ENCODE measurements at regions not wholly inside any gene's neighbourhood (a gene's known extent, or its start where the extent isn't known, plus 50 kb on each side); places are given as distances from the start of the nearest gene placed in this dataset.
"Not testable (repeated sequence)": the region's sequence is repeated elsewhere in the genome, so short reads cannot be mapped to it uniquely, and the experiment has no call there.

DNA sequence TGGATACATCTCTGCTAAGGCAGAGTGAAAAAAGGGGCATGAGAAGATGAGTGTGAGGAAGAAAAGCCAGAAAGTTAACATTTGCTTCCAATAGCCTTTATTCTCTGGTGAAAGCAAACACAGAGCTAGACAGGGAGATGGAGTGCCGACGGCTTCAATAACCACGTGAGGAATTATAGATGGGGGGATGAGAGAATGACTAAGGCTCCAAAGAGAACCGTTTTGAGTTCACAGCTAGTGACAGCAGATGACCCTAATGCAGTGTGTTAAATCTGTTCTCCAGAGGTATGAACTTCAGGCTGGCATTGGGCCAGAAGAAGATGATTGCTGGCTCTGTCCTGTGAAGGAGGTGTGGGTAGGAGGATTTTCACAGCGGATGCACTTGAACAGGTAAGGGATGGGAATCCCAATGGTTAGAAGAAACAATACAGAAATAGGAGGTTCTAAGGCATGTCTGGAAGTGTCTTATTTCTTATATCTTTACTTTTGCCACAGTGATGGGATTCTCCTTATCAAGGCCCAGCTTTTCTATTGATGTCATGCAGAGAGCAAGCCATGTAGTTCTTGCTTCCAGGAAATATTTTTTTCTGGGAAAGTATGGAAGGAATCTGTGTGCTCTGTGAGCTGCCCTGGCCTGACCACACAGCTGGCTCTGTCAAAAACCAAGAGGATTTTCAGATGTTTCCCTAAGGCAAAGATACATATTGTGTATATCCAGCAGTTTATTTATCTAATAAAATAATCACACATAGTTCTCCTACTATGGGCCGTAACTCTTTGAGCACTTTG, 573.8 kb downstream of the LTN1 start:
- DNase-seq (ENCODE audit: low spot score): no peak

DNA sequence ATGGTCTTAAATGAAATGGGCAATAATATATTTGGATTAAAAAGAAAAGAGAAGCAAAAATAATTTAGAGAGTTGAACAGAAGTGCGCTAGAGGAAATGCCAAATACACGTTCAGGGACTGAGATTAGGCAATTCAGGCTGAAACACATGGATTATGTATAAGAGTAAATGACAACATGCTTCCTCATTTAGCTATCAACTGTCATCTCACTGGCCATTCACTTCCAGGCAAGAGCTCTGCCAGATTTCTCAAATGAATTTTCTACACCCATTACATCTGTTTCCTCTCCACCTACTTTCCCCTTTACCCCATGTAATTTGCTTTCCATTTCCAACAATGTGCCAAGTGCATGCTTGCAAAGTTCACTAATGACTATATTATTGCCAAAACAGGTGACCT, 582.4 kb downstream of the LTN1 start:
- no peak for DNase-seq (ENCODE audit: low spot score)

DNA sequence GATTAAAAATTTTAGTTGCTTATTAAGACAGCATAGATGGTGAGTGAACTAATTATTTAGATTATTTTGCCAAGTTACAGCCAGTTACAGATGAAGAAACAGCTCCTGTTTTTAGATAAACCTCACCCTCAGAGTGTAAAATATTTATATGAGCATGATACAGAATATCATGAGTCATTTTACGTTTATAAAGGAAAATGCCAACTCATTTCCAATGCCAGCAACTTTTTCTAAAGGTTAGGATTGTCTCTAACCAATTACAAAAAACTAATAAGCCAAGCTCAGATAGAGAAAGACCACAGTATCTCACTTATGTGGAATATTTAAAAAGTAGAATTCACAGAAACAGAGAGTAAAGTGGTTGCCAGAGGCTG, 590.1 kb downstream of the LTN1 start:
- DNase-seq (ENCODE audit: low spot score): no peak

DNA sequence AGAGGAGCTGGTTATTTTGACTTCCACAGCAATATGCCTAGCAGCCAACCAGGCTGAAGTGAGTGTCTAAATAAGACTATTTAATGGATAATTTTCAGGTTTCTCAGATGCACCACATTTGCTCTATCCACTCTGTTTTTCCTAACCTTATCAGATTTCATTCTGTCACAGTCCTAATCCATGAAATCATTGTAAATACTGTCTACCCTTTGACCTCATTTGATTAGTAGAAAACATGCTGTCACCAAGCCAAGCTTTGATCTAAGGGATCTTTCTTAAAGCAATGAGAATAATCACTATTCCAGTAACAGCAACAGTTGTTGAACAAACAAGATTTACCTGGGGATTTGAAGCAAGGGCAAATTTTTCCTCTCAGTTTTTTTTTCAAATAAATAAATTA, 595.6 kb downstream of the LTN1 start:
- no peak for DNase-seq (ENCODE audit: low spot score)

DNA sequence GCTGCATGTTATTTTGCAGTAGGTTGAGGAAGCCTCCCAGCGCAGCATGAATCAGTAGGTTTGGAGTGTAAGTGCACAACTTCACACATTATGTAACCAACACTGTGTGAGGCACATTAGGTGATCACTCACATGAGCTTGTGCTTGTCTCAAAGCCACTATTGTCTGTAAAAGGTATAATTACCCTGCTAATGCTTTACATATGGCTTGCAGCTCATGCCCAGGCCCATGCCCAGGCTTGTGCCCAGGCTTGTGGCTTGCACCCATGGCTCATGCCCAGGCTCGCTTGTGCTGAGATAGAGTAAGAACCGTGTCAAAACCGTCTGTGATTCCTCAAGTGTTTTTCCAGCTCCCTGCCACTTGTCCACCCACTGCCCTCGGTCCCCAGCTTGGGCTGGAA, 596.3 kb downstream of the LTN1 start:
- no peak for DNase-seq (ENCODE audit: low spot score)

DNA sequence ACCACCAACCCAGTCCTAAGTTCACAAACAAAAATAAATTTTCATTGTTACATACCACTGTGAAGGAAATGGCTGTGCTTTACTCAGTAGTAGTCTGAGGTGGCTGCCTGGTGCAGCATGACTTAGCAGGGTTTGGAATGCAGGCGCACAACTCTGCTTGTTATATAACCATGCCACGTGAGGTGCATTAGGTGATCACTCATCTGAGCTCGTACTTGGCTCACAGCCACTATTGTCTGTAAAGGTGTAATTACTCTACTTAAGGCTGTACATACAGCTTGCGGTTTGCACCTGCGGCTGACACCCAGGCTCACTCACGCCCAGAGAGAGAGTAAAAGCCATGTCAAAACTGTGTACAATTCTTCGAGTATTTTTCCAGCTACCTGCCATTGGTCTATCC, 599.4 kb downstream of the LTN1 start:
- DNase-seq (ENCODE audit: low spot score): no peak

DNA sequence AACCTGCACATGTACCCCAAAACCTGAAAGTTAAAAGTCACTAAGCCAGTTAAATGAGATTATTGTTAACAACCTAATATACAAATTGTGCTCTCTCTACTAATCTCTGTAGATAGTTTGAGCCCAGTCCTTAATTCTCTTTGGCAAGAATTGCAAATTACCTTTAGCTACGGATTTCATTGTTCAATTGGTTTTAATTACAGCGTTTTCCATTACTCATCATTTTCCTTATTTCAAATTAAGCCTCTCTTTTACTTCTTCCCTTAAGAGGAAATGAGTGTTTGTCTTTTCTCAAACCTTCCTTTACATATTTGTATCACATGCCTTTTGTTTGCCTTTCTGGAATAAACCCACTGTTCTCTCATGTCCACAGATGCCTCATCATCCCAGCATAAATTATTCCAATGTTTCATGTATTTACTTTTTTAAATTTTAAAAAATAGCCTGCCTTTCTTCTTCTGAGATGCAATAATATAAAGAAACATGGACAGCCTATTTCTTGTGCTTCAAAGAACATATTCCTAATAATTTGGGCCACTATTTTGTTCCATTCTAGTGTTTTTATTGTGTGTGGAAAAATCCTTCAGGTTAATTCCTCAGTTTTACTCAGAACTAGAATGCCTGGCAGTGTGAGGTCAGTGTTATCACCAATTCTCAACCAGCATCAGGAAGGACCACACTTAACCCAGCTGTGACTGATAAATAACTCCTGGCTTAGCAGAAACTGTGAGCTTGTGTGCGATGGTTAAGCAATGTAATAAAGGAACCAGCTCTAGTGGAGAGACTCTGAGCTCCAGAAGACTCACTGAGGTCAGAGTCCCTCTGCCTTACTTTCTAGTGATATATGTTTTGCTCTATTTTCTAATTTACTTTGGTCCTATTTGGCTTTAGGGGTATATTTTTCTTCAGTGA, 600.5 kb downstream of the LTN1 start:
- DNase-seq (ENCODE audit: low spot score): no peak

DNA sequence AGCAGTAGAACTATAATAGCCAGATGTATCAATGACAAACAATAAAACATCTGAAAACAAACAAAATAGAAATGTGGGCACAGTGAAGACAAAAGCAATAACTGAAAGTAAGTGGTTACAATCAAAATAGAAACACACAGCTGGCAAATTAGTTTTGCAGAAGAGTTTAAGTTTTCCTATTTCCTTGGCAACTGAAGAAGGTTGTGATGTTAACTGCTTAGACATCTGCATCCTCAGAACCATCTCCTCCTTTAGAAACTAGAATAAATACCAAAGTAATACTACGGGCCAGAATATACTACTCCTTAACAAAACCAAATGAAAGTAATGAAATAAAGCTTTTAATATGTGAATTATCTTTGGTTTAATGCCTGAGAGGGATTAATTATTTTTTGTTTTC, 605.5 kb downstream of the LTN1 start:
- DNase-seq (ENCODE audit: low spot score): no peak

DNA sequence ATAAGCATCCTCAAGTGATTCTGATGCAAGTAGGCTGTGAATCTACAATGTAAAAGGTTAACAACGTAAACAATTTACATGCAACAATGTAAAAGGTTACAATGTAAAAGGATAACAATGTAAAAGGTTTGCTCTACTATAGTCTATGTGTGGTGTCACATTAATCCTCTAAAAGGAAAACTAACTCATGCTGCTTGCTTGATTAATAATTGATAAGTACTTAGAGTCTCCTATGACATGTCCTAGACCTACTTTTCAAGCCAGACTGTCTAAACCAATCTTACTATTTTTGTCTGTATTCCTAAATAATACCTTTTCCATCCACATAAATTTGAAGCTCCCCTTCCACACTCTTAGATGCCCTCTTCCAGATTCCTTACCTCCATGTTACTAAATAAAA, 606.8 kb downstream of the LTN1 start:
- DNase-seq (ENCODE audit: low spot score): no peak

DNA sequence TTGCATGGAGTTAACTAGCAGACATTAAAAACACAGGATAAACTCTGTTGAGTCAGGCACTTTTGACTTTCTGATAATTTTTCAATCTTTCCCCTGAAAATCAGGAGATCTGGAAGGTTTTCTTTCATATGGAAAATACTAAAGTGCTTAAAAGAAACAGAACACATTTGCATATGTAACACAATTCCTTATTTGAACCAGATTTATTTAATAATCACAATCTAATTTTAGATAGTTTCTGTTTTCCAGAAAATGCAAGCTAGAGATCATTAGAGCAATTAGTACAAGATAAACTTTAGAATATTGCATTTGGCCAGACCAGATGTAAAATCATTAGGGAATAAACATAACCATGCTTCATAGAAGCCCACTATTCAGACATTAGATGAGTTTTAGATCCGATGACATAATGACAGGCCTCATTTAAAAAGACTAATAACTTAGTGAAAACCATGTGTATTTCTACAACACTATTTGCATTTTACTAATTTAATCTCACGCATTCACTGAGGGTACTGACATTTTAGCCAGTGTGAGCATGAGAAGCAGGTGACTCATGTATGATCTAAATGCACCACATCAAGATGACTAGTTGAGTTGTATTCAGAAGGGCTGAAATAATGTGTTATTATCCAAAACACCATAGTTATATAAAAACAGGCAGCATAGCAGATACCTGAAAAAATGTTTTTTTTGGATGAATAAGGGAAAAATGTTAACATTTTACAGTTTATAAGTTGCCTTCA, 611.5 kb downstream of the LTN1 start:
- DNase-seq (ENCODE audit: low spot score): not testable (repeated sequence)

DNA sequence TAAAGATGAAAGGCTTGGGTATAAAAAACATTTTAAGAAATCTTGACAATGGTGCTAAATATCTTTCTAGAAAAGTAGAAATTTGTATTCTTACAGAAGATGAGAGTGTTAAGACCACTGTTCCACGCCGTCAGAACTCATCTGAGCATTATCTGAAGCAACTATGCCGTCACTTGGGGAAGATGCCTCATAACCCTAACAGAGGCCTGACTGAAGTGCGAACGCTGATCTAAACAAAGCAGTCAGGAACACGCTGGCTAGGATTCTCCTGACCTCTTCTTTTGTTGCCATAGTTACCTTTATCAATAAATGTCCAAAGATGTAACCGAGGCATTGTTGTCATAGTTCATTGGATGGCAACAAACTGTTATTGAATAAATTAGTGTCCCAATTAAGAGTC, 612.4 kb downstream of the LTN1 start:
- DNase-seq (ENCODE audit: low spot score): no peak

DNA sequence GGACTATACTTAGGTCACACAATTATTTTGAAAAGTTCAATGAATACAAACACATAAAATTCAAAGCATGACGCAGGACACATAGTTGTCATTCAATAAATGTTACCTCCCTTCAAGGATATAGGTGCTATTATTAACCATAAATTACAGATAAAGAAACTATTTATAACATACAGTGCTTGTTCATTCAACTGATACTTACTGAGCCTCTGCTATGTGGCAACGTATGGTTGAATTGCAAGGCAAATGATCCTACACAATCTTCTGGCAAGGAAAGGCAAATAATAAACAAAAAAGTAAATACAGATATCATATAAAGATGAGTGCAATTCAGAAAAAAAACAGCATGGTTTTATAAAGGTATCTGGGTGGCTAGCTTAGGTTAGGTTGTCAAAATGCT, 614.7 kb downstream of the LTN1 start:
- DNase-seq (ENCODE audit: low spot score): no peak

DNA sequence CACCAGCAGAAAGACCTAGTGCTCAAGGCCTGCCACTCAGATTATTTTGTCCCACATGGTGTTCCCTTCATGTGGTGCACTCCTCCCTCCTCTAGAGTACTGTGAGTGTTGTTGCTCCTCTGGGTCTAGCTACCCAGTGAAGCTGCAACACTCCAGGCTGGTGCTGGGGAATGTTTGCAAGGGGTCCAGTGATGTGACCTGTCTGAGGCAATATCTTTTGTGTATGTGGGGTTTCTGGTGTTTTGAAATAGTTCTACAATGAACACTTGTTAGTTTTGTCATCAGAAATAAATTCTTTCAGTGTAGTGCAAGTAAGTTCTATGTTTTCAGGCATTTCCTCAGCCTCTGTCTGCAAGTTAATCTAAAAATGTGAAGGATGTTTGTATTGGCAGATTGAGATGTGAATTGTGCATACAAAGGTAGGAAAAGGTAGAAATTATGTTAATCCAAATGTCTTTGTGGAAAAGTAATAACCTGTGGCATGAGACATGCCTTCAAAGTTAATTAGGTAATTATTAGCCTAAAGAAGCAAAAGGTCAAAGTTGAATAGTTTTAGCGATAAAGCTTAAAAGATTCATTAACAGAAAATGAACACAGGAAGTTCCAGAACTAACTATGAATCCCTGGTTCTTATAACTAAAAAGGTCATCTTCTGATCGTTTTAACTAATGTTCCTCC, 616.8 kb downstream of the LTN1 start:
- DNase-seq (ENCODE audit: low spot score): no peak

DNA sequence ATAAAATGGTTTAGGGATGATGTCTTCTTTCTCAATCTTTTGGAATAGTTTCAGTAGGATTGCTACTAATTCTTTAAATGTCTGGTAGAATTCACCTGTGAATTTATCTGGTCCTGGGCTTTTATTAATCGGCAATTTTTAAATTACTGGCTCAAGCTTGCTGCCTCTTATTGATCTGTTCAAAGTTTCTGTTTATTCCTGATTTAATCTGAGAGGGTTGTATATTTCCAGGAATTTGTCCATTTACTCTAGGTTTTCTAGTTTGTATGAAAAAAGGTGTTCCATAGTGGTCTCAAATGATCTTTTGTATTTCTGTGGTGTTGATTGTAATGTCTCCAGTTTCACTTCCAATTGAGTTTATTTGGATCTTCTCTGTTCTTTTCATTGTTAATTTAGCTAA, 617.8 kb downstream of the LTN1 start:
- no peak for DNase-seq (ENCODE audit: low spot score)

DNA sequence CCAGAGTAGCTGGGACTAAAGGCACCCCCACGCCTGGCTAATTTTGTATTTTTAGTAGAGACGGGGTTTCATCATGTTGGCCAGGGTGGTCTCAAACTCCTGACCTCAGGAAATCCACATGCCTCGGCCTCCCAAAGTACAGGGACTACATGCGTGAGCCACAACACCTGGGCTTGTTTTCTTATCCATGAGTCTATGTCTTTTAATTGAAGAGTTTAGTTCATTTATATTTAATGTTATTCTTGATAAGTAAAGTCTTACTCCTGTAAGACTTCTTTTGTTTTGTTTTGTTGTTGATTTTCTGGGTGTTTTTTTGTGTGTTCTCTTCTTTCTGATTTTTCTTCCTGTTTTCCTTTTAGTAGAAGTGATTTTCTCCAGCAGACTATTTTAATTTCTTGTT, 621.0 kb downstream of the LTN1 start:
- no peak for DNase-seq (ENCODE audit: low spot score)

DNA sequence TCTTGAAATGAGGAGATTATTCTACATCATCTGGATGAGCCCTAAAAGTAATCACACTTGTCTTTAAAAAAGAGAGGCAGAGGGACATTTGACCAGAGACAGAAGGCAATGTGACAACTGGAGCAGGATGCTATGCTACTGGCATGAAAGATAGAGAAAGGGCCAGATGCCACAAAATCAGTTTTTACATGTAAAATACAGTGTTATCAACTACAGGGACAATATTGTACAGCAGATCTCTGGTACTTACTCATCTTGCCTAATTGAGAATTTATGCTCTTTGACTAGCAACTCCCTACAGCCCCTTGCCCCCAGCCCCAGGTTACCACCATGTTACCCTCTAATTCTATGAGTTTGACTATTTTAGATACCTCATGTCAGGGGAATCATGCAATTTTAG, 633.4 kb downstream of the LTN1 start:
- no peak for DNase-seq (ENCODE audit: low spot score)

DNA sequence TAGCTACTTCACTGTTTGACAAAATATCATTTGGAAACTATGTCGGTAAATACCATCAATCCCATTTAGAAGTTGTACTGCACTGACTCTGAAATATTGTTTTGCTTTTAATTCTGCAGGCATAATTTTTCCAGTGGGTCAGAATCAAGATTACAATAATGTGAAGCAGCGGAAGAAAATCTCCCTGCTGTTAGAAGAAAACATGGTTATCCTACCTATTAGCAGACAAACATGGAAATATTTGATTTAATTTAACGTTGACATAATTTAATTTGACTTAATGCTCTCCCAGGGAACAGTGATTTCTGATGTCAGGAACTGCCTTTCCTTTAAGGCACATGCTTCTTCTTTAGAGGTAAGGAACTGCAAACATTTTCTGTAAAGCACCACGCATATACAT, 634.0 kb downstream of the LTN1 start:
- DNase-seq (ENCODE audit: low spot score): no peak

DNA sequence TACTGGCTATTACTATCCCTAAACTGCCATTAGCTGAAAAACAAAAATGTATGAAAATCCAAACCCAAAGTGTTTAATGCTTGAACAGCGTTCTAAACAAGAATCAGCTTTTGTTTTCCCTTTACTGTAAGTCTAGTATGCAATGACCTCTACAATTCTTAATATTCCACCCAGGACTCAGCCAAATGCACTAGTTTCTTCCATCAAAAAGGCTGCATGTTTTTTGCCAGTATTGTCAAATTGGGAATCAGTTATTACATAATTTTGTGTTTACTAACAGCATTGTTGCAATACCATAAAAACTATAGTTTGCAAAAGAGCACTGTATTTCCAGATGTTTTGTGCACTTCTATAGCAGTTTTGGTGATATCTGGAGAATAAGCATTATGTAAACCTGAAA, 634.5 kb downstream of the LTN1 start:
- no peak for DNase-seq (ENCODE audit: low spot score)

DNA sequence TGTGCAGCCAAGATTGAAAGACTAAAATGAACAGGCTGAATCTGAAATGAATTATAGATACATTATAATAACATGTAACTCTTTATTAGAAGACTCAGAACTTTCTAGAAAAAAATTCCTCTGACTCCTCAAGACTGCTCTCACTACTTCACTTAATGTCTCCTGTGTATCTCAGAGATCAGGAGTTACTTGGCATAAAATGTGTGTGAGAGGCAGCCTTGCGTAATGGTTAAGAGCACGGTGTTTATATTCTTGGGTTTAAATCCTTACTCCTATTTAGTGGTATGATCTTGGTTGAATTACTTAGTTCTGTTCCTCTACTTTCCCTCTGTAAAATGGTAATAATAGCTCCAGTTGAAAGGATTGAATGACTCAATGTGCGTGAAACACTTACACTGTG, 634.9 kb downstream of the LTN1 start:
- no peak for DNase-seq (ENCODE audit: low spot score)

DNA sequence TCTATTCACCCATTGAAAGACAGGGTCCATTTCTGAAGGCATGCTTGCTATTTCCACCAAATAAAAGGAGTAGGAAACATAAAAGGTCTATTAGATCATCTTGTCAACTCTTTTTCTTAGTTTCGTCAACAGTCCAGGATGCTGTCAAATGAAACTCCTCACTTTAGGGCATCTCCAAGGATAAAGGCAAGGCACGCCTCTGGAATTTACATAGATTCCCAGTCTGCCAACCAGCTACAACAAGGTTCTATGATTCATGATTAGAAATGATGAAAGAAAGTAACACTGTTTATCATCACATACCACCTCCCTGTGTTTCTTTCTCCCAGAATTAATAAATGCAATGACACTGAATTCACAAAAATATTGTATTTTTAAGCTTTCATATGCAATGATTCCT, 636.3 kb downstream of the LTN1 start:
- no peak for DNase-seq (ENCODE audit: low spot score)

DNA sequence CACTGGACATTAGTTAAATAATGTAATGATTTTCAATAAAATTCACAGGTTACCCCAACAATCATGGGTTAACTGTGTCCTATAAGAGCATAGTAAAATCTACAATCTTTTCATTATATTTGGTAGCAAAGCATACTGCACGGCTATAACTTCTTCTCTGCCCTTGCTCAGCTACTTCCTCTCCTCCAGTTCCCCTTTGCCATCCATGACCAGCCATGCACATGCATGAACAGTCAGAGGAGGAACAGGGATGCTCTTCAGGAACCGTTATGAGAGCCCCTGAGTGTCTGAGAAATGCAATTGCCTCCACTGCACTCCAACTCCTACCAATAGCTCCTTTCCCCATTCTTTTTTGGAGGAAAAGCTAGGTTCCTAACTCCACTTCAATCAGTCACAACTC, 646.7 kb downstream of the LTN1 start:
- no peak for DNase-seq (ENCODE audit: low spot score)

DNA sequence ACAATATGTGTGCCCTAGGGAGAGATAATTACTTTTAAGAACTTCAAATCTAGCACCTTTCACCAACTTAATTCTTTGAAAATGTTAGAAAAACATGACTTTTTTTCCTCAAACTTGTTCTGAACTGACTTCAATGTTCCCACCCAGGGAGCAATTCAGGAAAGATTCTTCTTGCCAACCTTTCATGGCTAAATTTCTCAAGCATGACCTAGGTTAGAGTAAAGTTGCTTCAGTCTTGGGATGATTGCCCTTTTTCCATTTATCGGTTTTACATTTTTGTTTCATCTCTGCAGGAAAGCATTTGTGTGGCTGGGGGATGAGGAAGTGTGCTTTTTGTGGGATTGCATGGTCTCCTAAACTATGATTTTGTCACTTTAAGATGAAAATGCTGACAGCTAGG, 647.7 kb downstream of the LTN1 start:
- no peak for DNase-seq (ENCODE audit: low spot score)
